Calu3 (cell line): ENCODE measurements at regions not wholly inside any gene's neighbourhood (a gene's known extent, or its start where the extent isn't known, plus 50 kb on each side); places are given as distances from the start of the nearest gene placed in this dataset.

Source experiments
- BruUV-seq: library from RNA; stranded (reverse); fragments of 400-500 nt; replicated peaks from 2 replicates; lab custom pipeline; 2021; lab: Mats Ljungman, UMichigan
- CTCF ChIA-PET: fragments of 300-600 bp; sonication (Branson Sonifier 250); formaldehyde crosslinking; loops from one replicate; lab custom pipeline; 2022; ENCODE audit warnings: antibody characterized with exemption; lab: Charles Lee
- DNase-seq: peaks from one replicate; pipeline ENCODE4 v3.0.0; 2022
- H3K27ac Mint-ChIP-seq: one replicate; pipeline ENCODE4 v1.8.0; 2022; ENCODE audit warnings: mixed read lengths; ENCODE audit not compliant: unreplicated experiment
- H3K27me3 Mint-ChIP-seq: one replicate; pipeline ENCODE4 v1.8.0; 2022; ENCODE audit warnings: mixed read lengths; ENCODE audit not compliant: unreplicated experiment
- H3K36me3 Mint-ChIP-seq: one replicate; pipeline ENCODE4 v1.8.0; 2022; ENCODE audit warnings: mild to moderate bottlenecking, moderate library complexity, mixed read lengths; ENCODE audit not compliant: insufficient read depth, unreplicated experiment
- H3K4me1 Mint-ChIP-seq: one replicate; pipeline ENCODE4 v1.8.0; 2022; ENCODE audit warnings: mild to moderate bottlenecking, low read depth, mixed read lengths; ENCODE audit not compliant: unreplicated experiment
- H3K4me3 Mint-ChIP-seq: one replicate; pipeline ENCODE4 v1.8.0; 2022; ENCODE audit warnings: mild to moderate bottlenecking, low read depth, moderate library complexity, mixed read lengths; ENCODE audit not compliant: unreplicated experiment
- H3K9me3 Mint-ChIP-seq: one replicate; pipeline ENCODE4 v1.8.0; 2022; ENCODE audit warnings: low read depth, mixed read lengths; ENCODE audit not compliant: unreplicated experiment
- CTCF ChIP-seq: fragments of 200-600 bp; IDR thresholded peaks from one replicate; pipeline ENCODE4 v1.8.0; 2022; ENCODE audit warnings: antibody characterized with exemption; ENCODE audit not compliant: unreplicated experiment
- intact Hi-C: fragments of 100-400 bp; cut with micrococcal nuclease; formaldehyde crosslinking; loops from one replicate; pipeline ENCODE4 v1.10.0; 2022; ENCODE audit not compliant: unreplicated experiment

- CTCF ChIA-PET: no interaction called here
- H3K4me1 Mint-ChIP-seq: no peaks in the 10 kb centered on the region
- no peaks in the 10 kb centered on the region for H3K36me3 Mint-ChIP-seq
Measured at GRCh38 chr1:118786454-118787155, 201.5 kb downstream of the TBX15 start.

GRCh38 chr1:118785246-118785645 lies 202.9 kb downstream of the TBX15 start:
- no peaks in the 10 kb centered on the region for H3K4me1 Mint-ChIP-seq
- no peaks in the 10 kb centered on the region for H3K36me3 Mint-ChIP-seq
- peaks cover 6% of the 10 kb centered on the region for H3K9me3 Mint-ChIP-seq
- no peak overlapping the region for H3K27ac Mint-ChIP-seq
- no peaks in the 10 kb centered on the region for H3K27me3 Mint-ChIP-seq
- no peak overlapping the region for H3K4me3 Mint-ChIP-seq
- CTCF ChIA-PET: no interaction called here
- no TSS peak for BruUV-seq
- DNase-seq: peak; percentile 3
- intact Hi-C loops: no loop called here
- TF ChIP-seq CTCF: no peak

More at GRCh38 chr1:118786454-118787155, 201.5 kb downstream of the TBX15 start:
- BruUV-seq: no TSS peak
- Mint-ChIP-seq H3K9me3 (peaks cover 2% of the 10 kb centered on the region), H3K4me3 (no peak overlapping the region), H3K27me3 (no peaks in the 10 kb centered on the region), H3K27ac (no peak overlapping the region)
- no peak for TF ChIP-seq CTCF
- intact Hi-C loops: no loop called here
- no peak for DNase-seq

- Mint-ChIP-seq H3K27ac (no peak overlapping the region), H3K4me1 (no peaks in the 10 kb centered on the region), H3K27me3 (no peaks in the 10 kb centered on the region), H3K9me3 (peaks cover 8% of the 10 kb centered on the region), H3K4me3 (no peak overlapping the region), H3K36me3 (no peaks in the 10 kb centered on the region)
- no peak for DNase-seq
- TF ChIP-seq CTCF: no peak
- no TSS peak for BruUV-seq
- intact Hi-C loops: no loop called here
- CTCF ChIA-PET: no interaction called here
Measured at GRCh38 chr1:118783095-118783758, 204.9 kb downstream of the TBX15 start.

GRCh38 chr1:118773656-118774055 lies 214.5 kb downstream of the TBX15 start:
- H3K4me3 Mint-ChIP-seq: no peak overlapping the region
- no peak for DNase-seq
- CTCF ChIA-PET: no interaction called here
- H3K36me3 Mint-ChIP-seq: no peaks in the 10 kb centered on the region
- no peak overlapping the region for H3K27ac Mint-ChIP-seq
- H3K9me3 Mint-ChIP-seq: no peaks in the 10 kb centered on the region
- intact Hi-C loops: no loop called here
- BruUV-seq: no TSS peak
- H3K4me1 Mint-ChIP-seq: no peaks in the 10 kb centered on the region
- H3K27me3 Mint-ChIP-seq: no peaks in the 10 kb centered on the region
- TF ChIP-seq CTCF: no peak
